ENCODE measurements at regions not wholly inside any gene's neighbourhood (a gene's known extent, or its start where the extent isn't known, plus 50 kb on each side); places are given as distances from the start of the nearest gene placed in this dataset.
"Not testable (repeated sequence)": the region's sequence is repeated elsewhere in the genome, so short reads cannot be mapped to it uniquely, and the experiment has no call there.

- not testable (repeated sequence) for TF ChIP-seq CTCF, POLR2A (IDR thresholded peaks at IDR 0.05)
Measured at GRCh38 chr6:121797598-121797997, 362.2 kb downstream of the GJA1 start.

Measured in thyroid gland (tissue), 4 donors.